Inflammatory macrophage treated with lipopolysaccharide for 1 hour (primary cell): ENCODE measurements at regions not wholly inside any gene's neighbourhood (a gene's known extent, or its start where the extent isn't known, plus 50 kb on each side); places are given as distances from the start of the nearest gene placed in this dataset.

Experiments used
- DNase-seq, 2 donors: peaks; one replicate each; pipeline ENCODE4 v3.0.0-alpha.2; 2020 to 2022

- DNase-seq, result no peak
These were observed 260.6 kb downstream of the ETS1 start for GRCh38 chr11:128326791-128327190.

GRCh38 chr11:128324531-128325141 is 262.7 kb downstream of the ETS1 start:
- no peak for DNase-seq

GRCh38 chr11:128324051-128324481 is 263.3 kb downstream of the ETS1 start:
- DNase-seq, result no peak

GRCh38 chr11:128323381-128323780 is 264.0 kb downstream of the ETS1 start:
- no peak for DNase-seq

GRCh38 chr11:128318856-128319474 is 268.4 kb downstream of the ETS1 start:
- DNase-seq, result peak; percentile 63 to 72

- DNase-seq, result peak; percentile 27 to 55
These were observed 270.7 kb downstream of the ETS1 start for GRCh38 chr11:128316541-128317227.

- peak; percentile 16 to 23 for DNase-seq
These were observed 271.4 kb downstream of the ETS1 start for GRCh38 chr11:128315933-128316332.

- no peak for DNase-seq
These were observed 273.4 kb downstream of the ETS1 start for GRCh38 chr11:128313931-128314330.

GRCh38 chr11:128311742-128312719 is 275.3 kb downstream of the ETS1 start:
- DNase-seq, result no peak

- DNase-seq, result no peak
These were observed 276.5 kb downstream of the ETS1 start for GRCh38 chr11:128310676-128311445.

- no peak for DNase-seq
These were observed 277.4 kb downstream of the ETS1 start for GRCh38 chr11:128310005-128310404.

GRCh38 chr11:128308794-128309193 is 278.6 kb downstream of the ETS1 start:
- no peak for DNase-seq

GRCh38 chr11:128305588-128305987 is 281.8 kb downstream of the ETS1 start:
- DNase-seq, result no peak

- DNase-seq, result no peak
These were observed 282.5 kb downstream of the ETS1 start for GRCh38 chr11:128304666-128305485.

- no peak for DNase-seq
These were observed 283.2 kb downstream of the ETS1 start for GRCh38 chr11:128304116-128304515.

- no peak for DNase-seq
These were observed 284.0 kb downstream of the ETS1 start for GRCh38 chr11:128303383-128303782.

- no peak for DNase-seq
These were observed 284.8 kb downstream of the ETS1 start for GRCh38 chr11:128302425-128303186.

GRCh38 chr11:128301756-128302155 is 285.6 kb downstream of the ETS1 start:
- no peak for DNase-seq

GRCh38 chr11:128300785-128301184 is 286.6 kb downstream of the ETS1 start:
- DNase-seq, result no peak

- no peak for DNase-seq
These were observed 288.1 kb downstream of the ETS1 start for GRCh38 chr11:128299132-128299726.
